ENCODE measurements at regions not wholly inside any gene's neighbourhood (a gene's known extent, or its start where the extent isn't known, plus 50 kb on each side); places are given as distances from the start of the nearest gene placed in this dataset.

DNA sequence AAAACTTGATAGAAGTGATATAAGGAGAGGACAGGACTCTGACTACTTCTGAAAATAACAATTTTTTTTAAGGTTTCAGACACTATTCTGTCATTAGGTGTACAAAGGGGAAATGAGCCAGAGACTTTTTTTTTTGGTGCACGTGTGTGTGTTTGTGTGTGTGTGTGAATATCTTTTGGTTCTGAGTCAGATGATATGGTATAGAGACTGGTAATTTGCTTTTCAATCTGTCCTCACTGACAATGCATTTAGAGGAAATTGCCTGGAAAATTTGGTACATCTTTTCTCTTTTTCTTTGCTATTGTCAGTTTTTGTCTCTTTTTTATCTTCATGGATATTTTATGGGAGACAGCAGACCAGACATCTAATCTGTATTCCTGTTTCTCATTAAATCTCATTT lies 59.3 kb downstream of the DDIT4L start:
- no peak for DNase-seq

DNA sequence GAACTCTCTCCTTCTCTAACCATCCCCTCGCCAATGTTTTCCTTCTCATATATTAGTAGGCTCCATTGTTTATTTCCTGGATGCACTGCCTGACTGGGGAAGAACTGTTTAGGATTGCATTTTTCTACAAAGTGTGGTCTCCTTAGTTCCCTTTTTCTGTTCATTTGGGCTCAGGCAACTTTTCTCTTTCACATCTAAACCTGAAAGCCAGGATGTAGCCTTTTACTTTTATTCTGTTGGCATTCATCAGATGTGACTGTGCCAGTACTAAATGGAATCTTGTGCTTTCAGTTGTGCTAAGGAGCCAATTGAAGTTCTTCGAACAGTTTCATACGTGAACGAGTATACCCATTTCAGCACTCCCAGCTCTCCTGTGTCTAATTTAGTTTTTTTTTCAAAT lies 59.8 kb downstream of the DDIT4L start:
- DNase-seq: no peak

DNA sequence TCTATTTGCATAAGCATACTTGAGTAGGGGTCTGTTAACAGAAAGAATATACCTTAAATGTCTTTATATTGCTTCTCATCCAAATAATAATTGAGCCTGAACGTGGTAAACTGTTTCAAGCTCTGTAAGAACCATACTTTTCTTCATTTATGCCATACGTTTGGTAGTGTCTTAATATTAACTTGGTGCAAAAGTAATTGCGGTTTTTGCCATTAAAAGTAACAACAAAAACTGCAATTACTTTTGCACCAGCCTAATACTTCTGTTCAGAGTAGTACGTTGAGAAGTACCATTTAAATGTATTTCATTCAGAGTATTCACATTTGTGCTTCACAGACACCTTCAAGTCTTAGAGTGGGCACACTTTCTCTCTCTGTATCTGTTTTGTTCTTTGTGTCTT lies 60.5 kb downstream of the DDIT4L start:
- DNase-seq: no peak

DNA sequence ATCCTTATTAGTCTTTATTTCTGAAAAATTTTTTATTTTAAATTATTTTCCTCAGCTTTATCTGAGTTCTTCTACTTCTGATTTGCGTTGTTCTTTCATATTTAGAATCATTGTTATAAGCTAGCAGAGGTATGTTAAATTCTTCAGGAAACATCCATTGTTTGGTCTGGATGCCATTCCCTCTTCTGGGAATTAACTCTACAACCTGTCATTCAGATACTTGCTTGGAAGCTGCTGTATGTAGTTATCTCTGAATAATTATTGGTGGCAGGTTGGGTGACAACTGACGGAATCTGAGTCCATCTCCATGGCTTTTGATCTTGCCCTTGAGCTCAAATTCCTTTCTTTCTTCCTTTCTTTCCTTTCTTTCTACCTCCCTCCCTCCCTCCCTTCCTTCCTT lies 61.9 kb downstream of the DDIT4L start:
- DNase-seq: no peak

DNA sequence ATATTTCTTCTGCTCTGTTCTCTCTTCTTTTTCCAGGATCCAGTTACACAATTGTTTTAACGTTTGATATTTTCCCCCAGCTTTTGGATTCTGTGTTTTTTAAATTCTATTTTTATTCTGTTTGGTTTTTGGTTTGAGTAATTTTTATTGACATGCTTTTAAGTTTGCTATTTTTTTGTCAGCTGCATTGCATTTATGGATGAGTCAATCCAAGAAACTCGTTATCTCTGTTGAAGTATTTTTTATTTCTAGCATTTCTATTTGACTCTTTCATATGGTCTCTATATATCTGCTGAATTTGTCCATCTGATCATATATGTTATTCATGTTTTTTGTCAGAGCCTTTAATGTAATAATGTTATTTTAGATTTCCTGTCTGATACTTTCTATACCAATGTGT lies 65.6 kb downstream of the DDIT4L start:
- no peak for DNase-seq

DNA sequence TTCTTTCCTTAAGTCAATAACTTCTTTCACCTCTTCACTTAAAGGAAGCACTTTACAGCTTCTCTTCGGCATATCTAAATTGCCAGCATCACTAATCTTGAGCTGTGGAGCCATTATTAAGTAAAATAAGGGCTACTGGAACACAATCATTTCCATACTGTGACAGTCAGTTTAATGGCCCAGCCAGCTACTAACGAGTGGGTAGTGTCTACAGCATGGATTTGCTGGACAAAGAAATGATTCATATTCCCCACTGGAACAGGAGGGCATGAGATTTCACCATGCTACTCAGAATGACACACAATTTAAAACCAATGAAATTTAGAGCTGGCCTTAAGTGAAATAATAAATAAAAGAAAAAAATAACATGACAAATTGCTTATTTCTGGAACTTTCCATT lies 72.1 kb downstream of the DDIT4L start:
- no peak for DNase-seq

DNA sequence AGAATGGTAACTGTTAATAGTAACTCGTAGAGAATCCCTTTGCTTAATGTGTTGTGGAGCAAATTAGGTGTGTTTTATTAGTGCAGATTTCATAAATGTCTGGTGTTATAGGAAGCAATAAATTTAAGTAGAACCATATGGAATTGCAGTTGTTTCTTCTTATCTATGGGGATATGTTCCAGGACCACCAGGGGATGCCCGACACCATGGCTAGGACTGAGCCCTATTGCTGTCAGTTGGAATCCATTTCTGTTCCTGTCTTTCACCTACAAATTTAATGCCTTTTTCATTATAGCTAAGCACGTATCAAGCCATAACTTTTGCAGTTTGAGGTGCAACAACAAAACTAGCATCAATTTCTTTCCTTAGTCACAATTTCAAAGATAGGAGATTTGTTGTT lies 72.5 kb downstream of the DDIT4L start:
- no peak for DNase-seq

DNA sequence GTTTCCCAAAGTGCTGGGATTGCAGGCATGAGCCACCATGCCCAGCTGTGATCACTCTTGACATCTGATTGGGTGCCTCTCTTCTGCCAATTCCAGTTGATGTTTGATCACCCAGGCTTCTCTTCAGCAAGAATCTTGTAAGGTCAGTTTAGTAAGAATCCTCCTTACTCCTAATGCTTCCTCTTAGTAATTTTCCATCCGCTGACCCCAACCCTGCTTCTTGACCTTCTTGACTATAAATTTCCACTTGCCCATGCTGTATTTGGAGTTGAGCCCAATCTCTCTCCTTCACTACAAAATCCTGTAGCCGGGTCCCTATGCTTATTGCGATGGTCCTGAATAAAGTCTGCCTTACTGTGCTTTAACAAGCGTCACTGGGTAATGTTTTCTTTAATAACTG lies 75.4 kb downstream of the DDIT4L start:
- no peak for DNase-seq

DNA sequence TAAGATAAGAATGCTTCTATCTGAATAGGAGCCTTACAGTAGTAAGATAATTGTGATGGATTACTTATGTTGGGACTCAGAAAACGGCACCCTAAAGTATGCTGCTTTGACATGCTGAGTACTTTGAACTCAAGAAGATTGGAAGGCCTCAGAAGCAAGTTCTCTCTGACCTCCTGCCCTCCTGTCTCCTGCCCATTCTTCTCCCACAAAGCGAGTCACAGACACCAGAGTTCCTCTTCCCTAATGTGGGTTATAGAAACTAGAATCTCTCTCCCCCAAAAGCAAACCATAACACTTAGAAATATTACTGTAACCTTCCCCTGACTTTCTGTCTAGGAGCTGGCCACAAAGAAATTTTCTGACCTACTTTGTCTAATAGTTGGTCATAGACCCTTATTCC lies 76.5 kb downstream of the DDIT4L start:
- no peak for DNase-seq

DNA sequence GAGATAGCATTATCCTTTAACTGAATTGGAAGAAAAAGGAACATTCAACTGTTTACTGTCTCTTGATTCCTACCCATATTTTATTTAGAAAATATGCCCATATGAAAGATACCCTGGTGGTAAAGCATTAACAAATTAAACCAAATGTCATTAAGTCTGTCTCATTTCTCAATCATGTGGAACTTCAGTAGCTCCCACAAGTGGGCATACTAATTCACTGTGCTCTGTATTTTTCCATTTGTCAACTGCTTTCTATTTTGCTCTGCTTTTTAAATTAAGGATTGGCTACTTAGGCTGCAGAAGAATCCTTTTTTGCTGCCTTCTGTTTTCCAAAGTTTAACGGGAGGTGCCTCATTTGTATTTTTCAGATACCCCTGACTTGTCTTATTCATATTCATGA lies 77.2 kb downstream of the DDIT4L start:
- no peak for DNase-seq

DNA sequence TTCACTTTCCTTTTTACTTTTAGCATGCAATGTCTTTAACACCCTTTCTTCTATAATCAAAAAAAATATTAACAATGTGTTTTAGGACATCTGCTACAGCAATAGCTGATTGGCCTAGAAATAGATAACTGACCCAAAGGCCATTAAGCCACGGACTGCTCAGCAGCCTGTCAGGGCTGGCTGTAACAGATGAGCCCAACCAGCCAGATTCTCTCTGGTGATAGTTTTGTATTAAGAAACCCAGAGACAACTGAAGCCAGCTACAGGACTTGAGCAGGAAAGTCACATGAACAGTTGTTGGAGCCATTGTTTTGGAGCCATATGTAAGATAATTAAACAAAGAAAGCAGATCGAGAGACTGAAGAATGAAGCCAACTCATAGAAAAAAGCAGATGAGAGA lies 80.3 kb downstream of the DDIT4L start:
- no peak for DNase-seq

DNA sequence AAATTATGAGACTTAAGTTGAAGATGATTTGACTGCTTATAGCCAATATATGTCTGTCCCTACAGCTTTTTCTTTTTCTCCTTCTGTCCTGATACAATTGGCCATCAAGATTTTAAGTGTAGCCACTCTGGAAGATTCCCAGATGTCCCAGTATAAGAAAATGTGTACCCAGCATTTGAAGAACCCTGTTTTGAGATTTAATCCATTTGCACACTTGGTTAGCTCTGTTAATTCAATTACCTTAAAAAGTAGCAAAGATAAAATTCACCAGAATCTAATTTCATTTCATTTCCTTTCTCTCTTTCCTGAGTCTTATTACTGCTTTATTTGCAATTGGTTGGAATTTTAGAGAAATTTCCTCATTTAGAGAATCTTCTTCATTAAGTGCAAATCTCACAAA lies 81.4 kb downstream of the DDIT4L start:
- DNase-seq: no peak

DNA sequence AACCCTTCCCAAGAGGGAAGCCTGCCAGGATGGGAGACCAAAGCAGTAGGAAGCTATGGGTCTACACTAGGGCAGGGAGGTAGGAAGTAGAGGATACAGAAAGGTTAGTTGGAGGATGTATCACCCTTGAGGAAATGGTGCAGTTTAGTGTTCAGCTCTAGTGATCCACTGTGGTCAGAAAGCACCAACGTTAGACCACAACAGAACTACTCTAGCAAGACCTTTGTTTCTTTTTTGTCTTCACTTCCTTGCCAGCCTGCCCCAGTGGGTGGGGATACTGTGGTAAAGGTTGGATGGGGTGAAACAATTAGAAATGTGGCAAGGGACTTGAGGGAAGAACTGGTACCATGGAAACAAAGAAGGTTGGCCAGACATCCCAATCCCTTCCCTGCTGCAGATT lies 83.3 kb downstream of the DDIT4L start:
- DNase-seq: no peak

DNA sequence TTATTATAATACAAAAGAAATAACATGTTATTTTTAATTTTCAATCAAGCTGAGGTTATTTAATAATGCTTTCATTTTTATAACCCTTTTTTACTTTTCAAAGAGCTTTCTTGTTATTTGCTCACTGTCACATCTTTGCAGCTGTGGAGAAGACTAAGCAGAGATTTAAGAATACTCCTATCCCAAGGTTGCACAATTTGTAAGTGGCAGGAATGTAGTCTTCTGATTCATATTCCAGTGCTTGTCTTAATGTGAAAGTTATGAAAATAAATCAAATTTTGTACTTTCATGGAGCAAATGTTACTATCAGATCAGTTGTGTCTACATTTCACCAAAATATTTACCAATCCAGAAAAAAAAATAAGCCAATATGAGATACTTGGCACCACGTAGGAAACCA lies 86.6 kb downstream of the DDIT4L start:
- no peak for DNase-seq

DNA sequence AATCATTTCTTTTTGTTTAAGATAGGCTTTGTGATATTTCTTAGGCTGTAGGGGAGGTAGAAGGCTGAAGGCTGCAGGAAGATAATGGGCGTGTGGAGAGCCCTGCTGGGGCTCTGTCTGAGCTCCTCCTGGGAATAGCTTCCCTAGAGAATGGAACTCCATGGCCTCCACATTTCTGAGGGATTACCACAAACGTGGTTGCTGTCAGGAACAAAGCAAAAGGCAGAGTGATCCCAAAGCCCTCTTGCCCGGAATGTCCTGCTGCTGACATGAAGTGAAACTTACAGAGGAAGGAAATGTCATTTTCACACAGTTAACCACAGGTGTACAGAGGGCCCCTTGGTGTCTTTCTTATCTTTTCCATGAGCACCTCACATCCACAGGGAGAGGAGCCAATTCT lies 89.3 kb downstream of the DDIT4L start:
- DNase-seq: no peak

DNA sequence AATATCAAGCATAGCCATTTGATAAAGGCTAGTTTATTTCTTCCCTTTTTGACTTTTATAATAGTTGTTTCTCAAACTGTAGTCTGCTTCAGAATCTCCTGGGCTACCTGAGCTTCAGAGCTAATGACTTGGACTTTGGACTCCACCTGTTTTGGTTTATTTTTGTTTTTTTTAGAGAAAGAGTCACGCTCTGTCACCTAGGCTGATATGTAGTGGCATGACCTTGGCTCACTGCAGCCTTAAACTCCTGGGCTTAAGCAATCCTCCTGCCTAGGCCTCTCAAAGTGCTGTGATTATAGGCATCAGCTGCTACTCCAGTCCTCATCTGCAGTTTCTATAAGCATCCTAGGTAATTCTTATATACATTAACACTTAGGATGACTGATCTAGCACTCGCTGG lies 90.5 kb downstream of the DDIT4L start:
- no peak for DNase-seq

DNA sequence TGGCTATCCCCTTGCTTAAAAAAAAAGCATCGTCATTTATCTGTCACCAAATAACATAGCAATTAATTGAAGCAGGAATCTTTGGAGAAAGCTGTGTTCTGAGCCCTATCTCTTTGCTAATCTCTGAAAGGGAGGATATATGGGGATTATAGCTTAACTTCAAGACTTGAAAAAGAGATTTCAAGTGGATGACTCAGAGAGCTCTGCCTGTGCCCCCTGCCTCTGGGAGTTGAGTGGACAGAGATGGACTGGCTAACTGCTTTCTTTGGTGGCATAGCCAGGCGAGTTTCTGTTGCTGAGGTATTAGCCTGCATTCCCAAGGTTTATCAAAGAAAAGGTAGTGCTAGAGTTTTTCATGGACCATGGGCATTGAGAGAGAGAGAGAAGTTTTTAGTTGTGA lies 91.6 kb downstream of the DDIT4L start:
- no peak for DNase-seq

DNA sequence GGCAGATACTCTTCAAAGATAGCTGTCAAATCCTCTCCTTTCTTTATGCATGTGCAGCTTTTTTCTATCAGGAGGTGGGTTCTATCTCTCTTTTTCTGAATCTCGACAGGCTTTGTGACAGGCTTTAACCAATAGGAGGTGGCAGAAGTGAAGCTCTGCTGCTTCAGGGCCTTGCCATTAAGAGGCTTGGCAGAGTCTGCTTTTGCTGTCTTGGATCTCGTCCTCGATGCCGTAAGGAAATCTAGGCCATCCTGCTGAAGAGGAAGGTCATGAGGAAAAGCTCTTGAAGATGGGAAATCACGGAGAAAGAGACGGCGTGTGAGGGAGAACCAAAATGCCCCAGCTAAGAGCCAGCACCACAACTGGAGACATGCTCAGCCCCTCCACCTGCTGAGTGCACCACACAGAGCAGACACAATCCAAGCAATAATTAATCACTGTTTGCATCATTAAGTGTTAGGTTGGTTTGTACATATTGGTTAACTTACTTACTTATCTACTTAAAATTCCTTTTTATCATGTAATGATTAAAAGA lies 92.2 kb downstream of the DDIT4L start:
- DNase-seq: no peak

DNA sequence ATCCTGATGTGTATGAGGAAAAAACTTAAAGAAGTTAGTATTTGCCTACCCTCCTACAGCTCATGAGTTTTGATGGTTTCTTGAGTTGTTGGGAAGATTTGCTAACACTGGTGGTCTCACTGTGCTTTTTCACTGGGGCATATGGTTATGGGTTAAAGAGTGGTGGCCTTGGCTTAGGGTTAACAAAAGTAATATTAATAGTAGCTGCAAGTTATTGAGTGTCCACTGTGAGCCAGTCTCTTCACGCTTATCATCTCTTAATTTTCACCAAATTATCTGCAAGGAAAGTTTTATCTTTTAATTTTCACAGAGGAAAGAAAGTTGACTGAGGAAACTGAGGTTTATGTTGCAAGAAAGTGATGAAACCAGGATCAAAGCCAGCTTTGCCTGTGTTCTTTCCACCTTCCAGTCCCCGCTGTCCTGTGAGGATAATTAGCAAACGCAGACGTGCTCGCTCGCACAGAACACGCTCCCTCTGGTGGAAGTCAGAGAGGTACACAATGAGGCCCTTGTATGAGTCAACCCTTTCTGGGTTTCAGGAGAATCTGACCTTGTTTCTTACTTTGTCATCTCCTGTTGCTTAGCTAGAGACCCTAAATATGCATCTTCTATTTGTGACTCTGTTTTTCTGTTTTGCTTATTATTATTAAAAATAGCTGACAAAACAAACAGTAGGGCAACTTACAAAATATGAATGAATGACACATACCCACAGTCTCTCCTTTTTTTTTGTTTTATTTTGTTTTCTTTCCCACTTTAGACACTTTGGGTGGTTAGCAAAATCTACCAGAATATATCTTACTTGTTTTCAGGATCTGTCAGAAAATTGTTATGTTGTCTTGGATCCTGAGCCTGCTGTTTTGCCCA lies 94.3 kb downstream of the DDIT4L start:
- peak; percentile 71 to 80 for DNase-seq

DNA sequence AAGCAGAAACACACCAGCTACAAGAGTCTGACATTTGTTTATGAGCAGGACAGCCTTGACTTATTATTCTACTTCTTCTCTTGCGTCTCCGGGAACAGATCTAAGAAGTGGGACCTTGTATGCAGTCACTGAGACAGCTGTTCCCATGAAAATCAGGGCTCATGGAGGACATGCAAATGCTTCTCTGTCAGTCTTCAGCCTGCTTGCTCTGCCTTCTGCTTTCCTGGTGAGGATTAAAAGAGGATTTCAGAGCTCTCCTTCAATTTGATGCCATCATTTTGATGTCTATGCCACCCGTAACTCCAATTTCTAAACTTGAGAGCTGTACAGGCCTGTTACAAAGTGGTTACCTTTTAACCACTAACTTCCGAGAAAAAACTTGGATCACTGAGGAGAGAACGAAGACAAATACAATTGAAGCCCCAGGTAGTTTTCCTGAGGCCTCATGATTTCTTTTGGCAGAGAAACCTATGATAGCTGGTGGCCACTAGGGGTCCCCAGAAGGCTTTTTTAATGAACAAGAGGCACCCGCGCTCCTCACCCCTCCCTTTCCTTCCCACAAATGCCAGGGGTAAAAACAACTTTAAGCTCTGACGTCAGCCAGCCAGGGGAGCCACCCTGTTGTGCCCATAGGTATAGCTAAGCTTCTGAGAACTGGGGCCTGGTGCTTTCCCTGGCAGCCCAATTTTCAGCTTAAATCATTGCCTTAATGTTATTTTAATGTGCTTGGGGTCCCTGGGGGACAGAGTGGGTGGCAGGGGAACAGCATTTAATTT lies 97.0 kb downstream of the DDIT4L start:
- DNase-seq: peak; percentile 85 to 90

DNA sequence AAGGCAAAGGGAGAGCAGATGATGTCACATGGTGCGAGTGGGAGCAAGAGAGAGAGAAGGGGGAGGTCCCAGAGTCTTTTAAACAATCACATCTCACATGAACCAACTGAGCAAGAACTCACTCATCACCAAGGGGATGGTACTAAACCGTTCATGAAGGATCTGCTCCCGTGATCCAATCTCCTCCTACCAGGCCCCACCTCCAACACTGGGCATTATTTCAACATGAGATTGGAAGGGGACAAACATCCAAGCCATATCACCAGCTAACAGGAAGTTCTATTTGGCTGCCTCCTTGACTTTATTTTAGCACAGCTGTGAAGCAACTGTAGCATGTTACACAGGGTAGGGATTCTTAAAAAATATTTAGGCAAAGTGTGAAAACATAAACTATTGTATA lies 102.5 kb downstream of the DDIT4L start:
- DNase-seq: no peak

DNA sequence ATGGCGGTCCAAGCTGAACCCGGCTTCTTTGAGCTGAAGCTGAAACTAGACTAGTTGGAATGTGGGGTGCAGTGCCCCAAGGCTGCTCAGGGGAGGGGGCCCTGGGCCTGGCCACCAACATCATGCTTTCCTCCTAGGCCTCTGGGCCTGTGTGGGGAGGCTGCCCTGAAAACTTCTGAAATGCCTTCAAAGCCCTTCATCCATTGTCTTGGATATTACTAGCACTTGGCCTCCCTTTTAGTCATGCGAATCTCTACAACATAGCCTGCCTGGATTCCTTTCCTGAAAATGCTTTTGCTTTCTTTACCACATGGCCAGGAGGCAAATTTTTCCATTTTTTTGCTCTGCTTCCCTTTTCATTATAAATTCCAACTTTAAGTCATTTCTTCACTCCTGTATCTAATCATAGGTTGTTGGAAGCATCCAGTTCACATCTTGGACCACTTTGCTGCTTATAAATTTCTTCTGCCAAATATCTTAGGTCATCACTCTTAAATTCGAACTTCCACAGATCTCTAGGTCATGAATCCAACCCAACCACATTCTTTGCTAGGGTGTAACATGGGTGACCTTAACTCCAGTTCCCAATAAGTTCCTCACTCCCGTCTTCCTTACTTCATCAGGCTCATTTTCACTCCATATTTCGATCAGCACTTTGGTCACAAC lies 103.4 kb downstream of the DDIT4L start:
- DNase-seq: no peak

DNA sequence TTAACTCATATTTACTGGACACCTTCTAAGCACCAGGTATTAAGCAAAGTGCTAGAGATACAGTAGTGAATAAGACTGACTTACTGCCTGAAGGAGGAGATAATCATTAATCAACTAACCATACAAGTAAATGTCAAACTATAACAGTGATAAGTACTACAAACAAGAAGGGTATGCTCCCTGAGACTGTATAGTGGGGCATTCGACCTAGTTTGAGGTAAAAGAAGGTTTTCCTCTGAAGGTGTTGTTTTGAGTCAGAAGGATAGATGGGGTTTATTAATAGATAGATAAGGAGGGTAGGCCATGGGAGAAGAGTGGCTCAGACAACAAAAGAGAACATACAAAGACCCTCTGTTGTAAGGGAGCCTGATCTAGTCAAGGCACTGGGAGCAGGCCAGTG lies 105.4 kb downstream of the DDIT4L start:
- DNase-seq: no peak

DNA sequence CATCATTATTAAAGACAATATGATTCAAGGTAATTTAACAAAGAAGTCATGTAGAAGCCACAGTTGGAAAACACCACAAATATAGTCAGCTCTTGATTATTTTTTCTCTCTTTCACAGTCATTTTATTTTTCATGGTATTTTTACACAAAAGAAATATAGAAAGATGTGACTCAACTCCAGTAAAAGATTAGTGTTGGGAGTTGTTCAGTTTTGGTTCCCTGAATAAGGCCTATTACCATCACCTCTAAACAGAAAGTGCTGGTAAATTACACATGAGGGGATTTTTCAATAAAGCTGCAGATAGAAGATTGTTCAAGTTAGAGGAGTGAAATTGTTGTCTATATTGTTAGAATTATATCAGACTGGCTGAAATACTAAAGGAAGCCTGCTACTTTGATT lies 107.0 kb downstream of the DDIT4L start:
- no peak for DNase-seq
